HepG2 (cell line): ENCODE measurements at regions not wholly inside any gene's neighbourhood (a gene's known extent, or its start where the extent isn't known, plus 50 kb on each side); places are given as distances from the start of the nearest gene placed in this dataset.

Experiments used
- ATAC-seq: fragments of 200-7000 bp; cut with Tn5 transposase; 3 replicates; pipeline ENCODE4 v1.9.1; 2020; ENCODE audit warnings: mild to moderate bottlenecking, moderate library complexity
- BruUV-seq: library from RNA; stranded (reverse); fragments of 400-500 nt; replicated peaks from 2 replicates; lab custom pipeline; 2021; lab: Mats Ljungman, UMichigan
- CTCF ChIA-PET: fragments of 300-600 bp; formaldehyde crosslinking; extraction: SDS; loops from one replicate; lab custom pipeline; 2021; ENCODE audit warnings: low total read pairs, inconsistent platforms, low intra/inter-chr PET ratio; lab: Yijun Ruan, JAX
- POLR2A ChIA-PET: fragments of 350-600 bp; sonication (Branson Sonifier 250); formaldehyde crosslinking; loops from one replicate; lab custom pipeline; 2020; ENCODE audit warnings: antibody characterized with exemption, inconsistent platforms; lab: Yijun Ruan, JAX
- DNase-seq: peaks from one replicate; pipeline ENCODE4 v3.0.0-alpha.2; 2015; ENCODE audit warnings: low spot score
- FAIRE-seq: peaks from 3 replicates; lab custom pipeline; 2011; peaks lifted over from hg19 to GRCh38; lab: Jason Lieb, UNC
- H2AFZ ChIP-seq: one replicate; pipeline ENCODE4 v1.6.1; 2011; ENCODE audit warnings: low read length, inconsistent platforms
- H3K27ac ChIP-seq: fragments of 300-600 bp; 3 replicates; pipeline ENCODE4 v1.8.0; 2011; ENCODE audit warnings: mixed run types, mild to moderate bottlenecking, mixed read lengths, low read length, inconsistent platforms; ENCODE audit not compliant: insufficient read depth; ENCODE audit errors: extremely low read length
- H3K27me3 ChIP-seq, 2 experiments: fragments of 200-600 bp in 1 of 2; 2 replicates in 1 of 2; 3 replicates in 1 of 2; pipeline versions ENCODE4 v1.6.0 to v1.8.0; 2011; ENCODE audit warnings: low read length in 2 of 2, mild to moderate bottlenecking in 2 of 2, moderate library complexity in 2 of 2, inconsistent platforms in 1 of 2; ENCODE audit not compliant: insufficient read depth in 2 of 2, control insufficient read depth in 1 of 2
- H3K36me3 ChIP-seq, 2 experiments: fragments of 200-600 bp in 1 of 2; replicated peaks in 1 of 2; 2 replicates in 1 of 2; 3 replicates in 1 of 2; pipeline versions ENCODE4 v1.5.1 to v1.8.0; 2011; ENCODE audit warnings: low read length in 2 of 2, inconsistent platforms in 1 of 2; ENCODE audit not compliant: insufficient read depth in 2 of 2, control insufficient read depth in 1 of 2
- H3K4me1 ChIP-seq: 2 replicates; pipeline ENCODE4 v1.5.1; 2012; ENCODE audit warnings: low read length, inconsistent platforms; ENCODE audit not compliant: insufficient read depth
- H3K4me2 ChIP-seq: 2 replicates; pipeline ENCODE4 v1.6.0; 2011; ENCODE audit warnings: low read depth, low read length, inconsistent platforms
- H3K4me3 ChIP-seq, 3 experiments: fragments of 200-600 bp in 1 of 3; sonication (generic), shearing (Covaris generic) in 1 of 3; replicated peaks in 1 of 3; 2 replicates each; pipeline ENCODE4 v1.5.1; 2011 to 2016; ENCODE audit warnings: low read length in 3 of 3, inconsistent platforms in 2 of 3, low read depth in 2 of 3, mild to moderate bottlenecking in 2 of 3, control low read depth in 1 of 3, mixed read lengths in 1 of 3; ENCODE audit not compliant: insufficient read depth in 1 of 3
- H3K79me2 ChIP-seq: one replicate; pipeline ENCODE4 v1.6.1; 2011; ENCODE audit warnings: low read length, inconsistent platforms; ENCODE audit not compliant: insufficient read depth
- H3K9ac ChIP-seq: 2 replicates; pipeline ENCODE4 v1.6.0; 2011; ENCODE audit warnings: mild to moderate bottlenecking, low read depth, low read length, inconsistent platforms; ENCODE audit not compliant: insufficient read depth
- H3K9me3 ChIP-seq: 2 replicates; pipeline ENCODE4 v1.5.1; 2012; ENCODE audit warnings: mild to moderate bottlenecking, low read length
- H4K20me1 ChIP-seq: 2 replicates; pipeline ENCODE4 v1.6.0; 2011; ENCODE audit warnings: inconsistent platforms, mild to moderate bottlenecking, low read length, moderate library complexity; ENCODE audit not compliant: insufficient read depth
- ARHGAP35 ChIP-seq: sonication (generic); formaldehyde crosslinking; IDR thresholded peaks from 2 replicates; pipeline ENCODE4 v1.9.0; 2022; ENCODE audit warnings: mild to moderate bottlenecking, inconsistent platforms, moderate library complexity, missing genetic modification reagents, borderline replicate concordance
- DMAP1 ChIP-seq: IDR thresholded peaks from 2 replicates; pipeline ENCODE4 v1.6.1; 2016
- EED ChIP-seq: sonication (generic); formaldehyde crosslinking; IDR thresholded peaks from 2 replicates; pipeline ENCODE4 v1.5.0; 2020; ENCODE audit warnings: mild to moderate bottlenecking, missing genetic modification reagents
- ETV5 ChIP-seq: IDR thresholded peaks from 2 replicates; pipeline ENCODE4 v1.6.1; 2018; ENCODE audit warnings: missing biosample characterization, missing genetic modification reagents, inconsistent platforms, borderline replicate concordance
- FOSL2 ChIP-seq: sonication (generic); formaldehyde crosslinking; IDR thresholded peaks from 2 replicates; pipeline ENCODE4 v1.4.0; 2020; ENCODE audit warnings: missing genetic modification reagents
- IRX3 ChIP-seq: sonication (generic); formaldehyde crosslinking; IDR thresholded peaks from 2 replicates; pipeline ENCODE4 v1.8.1; 2023; ENCODE audit warnings: mild to moderate bottlenecking, low read depth, missing genetic modification reagents, borderline replicate concordance
- MED1 ChIP-seq: sonication (generic); formaldehyde crosslinking; IDR thresholded peaks from 2 replicates; pipeline ENCODE4 v1.4.0; 2020; ENCODE audit warnings: missing genetic modification reagents
- MEIS1 ChIP-seq: sonication (generic); formaldehyde crosslinking; IDR thresholded peaks from 2 replicates; pipeline ENCODE4 v1.9.0; 2021; ENCODE audit warnings: mild to moderate bottlenecking, missing genetic modification reagents, moderate library complexity, borderline replicate concordance
- MLX ChIP-seq: IDR thresholded peaks from 2 replicates; pipeline ENCODE4 v1.6.1; 2016
- PATZ1 ChIP-seq: sonication (generic); formaldehyde crosslinking; IDR thresholded peaks from 2 replicates; pipeline ENCODE4 v1.4.0; 2020; ENCODE audit warnings: missing genetic modification reagents
- POGZ ChIP-seq: sonication (generic); formaldehyde crosslinking; IDR thresholded peaks from 2 replicates; pipeline ENCODE4 v1.4.0; 2020; ENCODE audit warnings: mild to moderate bottlenecking, missing genetic modification reagents
- POLR2A ChIP-seq, 2 experiments: IDR thresholded peaks; 2 replicates each; pipeline ENCODE4 v1.6.1; 2011; ENCODE audit warnings: low read depth in 2 of 2, low read length in 2 of 2, mild to moderate bottlenecking in 1 of 2, moderate library complexity in 1 of 2; ENCODE audit not compliant: insufficient read depth in 1 of 2
- RBFOX2 ChIP-seq: fragments of 200-400 bp; formaldehyde crosslinking; IDR thresholded peaks from 2 replicates; pipeline ENCODE4 v1.6.1; 2017; ENCODE audit warnings: low read depth, mild to moderate bottlenecking, low read length
- TFDP1 ChIP-seq: IDR thresholded peaks from 2 replicates; pipeline ENCODE4 v1.6.1; 2016; ENCODE audit warnings: missing compliant biosample characterization, missing genetic modification reagents, borderline replicate concordance
- U2AF2 ChIP-seq: fragments of 200-400 bp; formaldehyde crosslinking; IDR thresholded peaks from 2 replicates; pipeline ENCODE4 v1.6.1; 2017; ENCODE audit warnings: low read depth, mild to moderate bottlenecking, low read length
- ZFYVE20 ChIP-seq: sonication (generic); formaldehyde crosslinking; IDR thresholded peaks from 2 replicates; pipeline ENCODE4 v1.8.0; 2023; ENCODE audit warnings: low read depth, mild to moderate bottlenecking, moderate library complexity, missing genetic modification reagents, borderline replicate concordance
- ZNF18 ChIP-seq: sonication (generic); formaldehyde crosslinking; IDR thresholded peaks from 2 replicates; pipeline ENCODE4 v1.8.0; 2022; ENCODE audit warnings: mild to moderate bottlenecking, missing genetic modification reagents; ENCODE audit not compliant: insufficient replicate concordance
- ZNF292 ChIP-seq: sonication (generic); formaldehyde crosslinking; IDR thresholded peaks from 2 replicates; pipeline ENCODE4 v1.8.1; 2022; ENCODE audit warnings: mild to moderate bottlenecking, low read depth, missing genetic modification reagents, borderline replicate concordance
- ZNF549 ChIP-seq: sonication (generic); formaldehyde crosslinking; IDR thresholded peaks from 2 replicates; pipeline ENCODE4 v1.5.0; 2020; ENCODE audit warnings: missing genetic modification reagents
- ZNF576 ChIP-seq: sonication (generic); formaldehyde crosslinking; IDR thresholded peaks from 2 replicates; pipeline ENCODE4 v1.4.0; 2020; ENCODE audit warnings: mild to moderate bottlenecking, missing genetic modification reagents
- WGBS: methylation state at CpG from one replicate; pipeline ENCODE4 v1.1.6; 2017; ENCODE audit warnings: low lambda C conversion rate; 5-methylcytosine and 5-hydroxymethylcytosine counted together
- in situ Hi-C: cut with HindIII; loops from 2 replicates; pipeline ENCODE4 v1.10.0; 2017; ENCODE audit warnings: low pct_unique_long_range_greater_than_20kb; ENCODE audit not compliant: extremely low pct_ligation_motif_present
- intact Hi-C: fragments of 100-400 bp; cut with micrococcal nuclease; formaldehyde crosslinking; loops from one replicate; pipeline ENCODE4 v1.10.0; 2022; ENCODE audit not compliant: unreplicated experiment

- in situ Hi-C loops (loop anchor here (5.0 kb wide), 1 partner anchor 178 kb away; no protein-coding TSS in a partner anchor), intact Hi-C loops (loop anchor here (2.0 kb wide), 1 partner anchor 180 kb away; no protein-coding TSS in a partner anchor)
- DNase-seq (no peak), ATAC-seq (peak; percentile 11; the same call in 2 of the 3 replicates), FAIRE-seq (no peak)
- BruUV-seq = TSS peak; percentile 99
- H3K4me2 ChIP-seq = peak overlapping the region; percentile 62
- H3K9me3 ChIP-seq = peaks cover 2% of the 10 kb centered on the region; the same call in 1 of the 2 replicates
- no peak overlapping the region for H2AFZ ChIP-seq
- H3K4me1 ChIP-seq = peaks cover 57% of the 10 kb centered on the region
- no peaks in the 10 kb centered on the region for H4K20me1 ChIP-seq
- peak overlapping the region; percentile 80 for H3K9ac ChIP-seq
- H3K36me3 ChIP-seq = no peaks in the 10 kb centered on the region
- POLR2A ChIA-PET = interaction anchor here (3.9 kb wide), 1 partner anchor 45 kb away, joined by 31 read pairs; no protein-coding TSS in a partner anchor
- CTCF ChIA-PET = no interaction called here
- WGBS = 3% methylated on average over 4 of the region's 4 CpGs
- peak overlapping the region in 1 of 3 experiments; percentile 25; a peak in 1 of 6 replicates for H3K4me3 ChIP-seq
- peak overlapping the region; percentile 98 for H3K27ac ChIP-seq
- H3K79me2 ChIP-seq = no peaks in the 10 kb centered on the region
- no peaks in the 10 kb centered on the region for H3K27me3 ChIP-seq
- TF ChIP-seq POLR2A (IDR thresholded peaks at IDR 0.05; ENCODE audit: insufficient read depth in 1 of 2, low read depth in 2 of 2, low read length in 2 of 2) (peak in 1 of 2 experiments; percentile 2; a peak in 1 of 4 replicates), ZNF292 (CRISPR knock-in tag) (peak; percentile 14; the same call in 1 of the 2 replicates), PATZ1 (0 out of 2 replicates have a peak, but pooled peaks have one; percentile 18), IRX3 (CRISPR knock-in tag) (no peak), MED1 (CRISPR knock-in tag) (peak; percentile 48; the same call in 1 of the 2 replicates), RBFOX2 (peak; percentile 72), ZFYVE20 (CRISPR knock-in tag) (no peak), MLX (CRISPR knock-in tag) (peak; percentile 3; the same call in 1 of the 2 replicates), ETV5 (no peak), FOSL2 (CRISPR knock-in tag) (no peak), ZNF18 (CRISPR knock-in tag) (peak; percentile 12), DMAP1 (0 out of 2 replicates have a peak, but pooled peaks have one; percentile 2), MEIS1 (CRISPR knock-in tag) (0 out of 2 replicates have a peak, but pooled peaks have one; percentile 10), TFDP1 (CRISPR knock-in tag) (peak; percentile 4; the same call in 1 of the 2 replicates), POGZ (CRISPR knock-in tag) (peak; percentile 6; the same call in 1 of the 2 replicates), ZNF576 (CRISPR knock-in tag) (no peak), EED (CRISPR knock-in tag) (no peak), U2AF2 (no peak), ZNF549 (CRISPR knock-in tag) (no peak), ARHGAP35 (CRISPR knock-in tag) (no peak)
These were observed 141.8 kb upstream of the CPXCR1 start for GRCh38 chrX:88605222-88605583.
